Nephron (organoid): ENCODE measurements at regions not wholly inside any gene's neighbourhood (a gene's known extent, or its start where the extent isn't known, plus 50 kb on each side); places are given as distances from the start of the nearest gene placed in this dataset.
"Not testable (repeated sequence)": the region's sequence is repeated elsewhere in the genome, so short reads cannot be mapped to it uniquely, and the experiment has no call there.

ENCODE experiments used
- H3K27ac Mint-ChIP-seq, 3 experiments: 2 replicates each; pipeline ENCODE4 v1.8.0; 2020; ENCODE audit warnings: mixed read lengths in 3 of 3, mild to moderate bottlenecking in 2 of 3, moderate library complexity in 1 of 3
- H3K27me3 Mint-ChIP-seq: 2 replicates; pipeline ENCODE4 v1.8.0; 2021; ENCODE audit warnings: low read depth, mild to moderate bottlenecking, moderate library complexity, mixed read lengths
- H3K36me3 Mint-ChIP-seq: 2 replicates; pipeline ENCODE4 v1.8.0; 2020; ENCODE audit warnings: low read depth, mixed read lengths
- H3K4me1 Mint-ChIP-seq: 2 replicates; pipeline ENCODE4 v1.8.0; 2020; ENCODE audit warnings: mixed read lengths
- H3K4me3 Mint-ChIP-seq, 3 experiments: 2 replicates each; pipeline ENCODE4 v1.8.0; 2020; ENCODE audit warnings: mild to moderate bottlenecking in 3 of 3, mixed read lengths in 3 of 3, moderate library complexity in 2 of 3
- H3K9me3 Mint-ChIP-seq: 2 replicates; pipeline ENCODE4 v1.8.0; 2020; ENCODE audit warnings: mixed read lengths
- TF ChIP-seq, protein P1 (sequence below), 3 experiments: fragments of 200-600 bp; sonication (generic); IDR thresholded peaks; one replicate each; pipeline ENCODE4 v1.5.0; 2021; ENCODE audit warnings: antibody characterized with exemption in 3 of 3; ENCODE audit not compliant: unreplicated experiment in 3 of 3

DNA sequence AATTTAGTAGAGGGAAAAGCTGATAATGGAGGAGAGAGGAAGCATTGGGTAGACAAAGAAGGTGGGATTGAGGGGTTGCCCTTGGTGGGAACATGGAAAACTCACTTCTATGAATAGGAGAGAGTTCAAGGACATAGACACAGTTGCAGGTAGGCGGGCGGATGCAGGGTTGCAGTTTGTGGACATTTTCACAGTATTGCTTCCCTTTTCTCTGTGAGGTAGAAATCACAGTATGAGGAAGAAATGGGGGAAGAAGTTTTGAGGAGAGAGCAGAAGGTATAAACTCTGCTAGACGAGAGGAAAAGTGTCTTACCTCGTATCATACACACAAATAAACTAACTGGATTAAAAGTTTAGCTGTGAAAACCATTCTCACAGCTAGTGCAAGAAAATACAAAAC lies 200.7 kb upstream of the ECI2 start:
- TF ChIP-seq, protein P1, sequence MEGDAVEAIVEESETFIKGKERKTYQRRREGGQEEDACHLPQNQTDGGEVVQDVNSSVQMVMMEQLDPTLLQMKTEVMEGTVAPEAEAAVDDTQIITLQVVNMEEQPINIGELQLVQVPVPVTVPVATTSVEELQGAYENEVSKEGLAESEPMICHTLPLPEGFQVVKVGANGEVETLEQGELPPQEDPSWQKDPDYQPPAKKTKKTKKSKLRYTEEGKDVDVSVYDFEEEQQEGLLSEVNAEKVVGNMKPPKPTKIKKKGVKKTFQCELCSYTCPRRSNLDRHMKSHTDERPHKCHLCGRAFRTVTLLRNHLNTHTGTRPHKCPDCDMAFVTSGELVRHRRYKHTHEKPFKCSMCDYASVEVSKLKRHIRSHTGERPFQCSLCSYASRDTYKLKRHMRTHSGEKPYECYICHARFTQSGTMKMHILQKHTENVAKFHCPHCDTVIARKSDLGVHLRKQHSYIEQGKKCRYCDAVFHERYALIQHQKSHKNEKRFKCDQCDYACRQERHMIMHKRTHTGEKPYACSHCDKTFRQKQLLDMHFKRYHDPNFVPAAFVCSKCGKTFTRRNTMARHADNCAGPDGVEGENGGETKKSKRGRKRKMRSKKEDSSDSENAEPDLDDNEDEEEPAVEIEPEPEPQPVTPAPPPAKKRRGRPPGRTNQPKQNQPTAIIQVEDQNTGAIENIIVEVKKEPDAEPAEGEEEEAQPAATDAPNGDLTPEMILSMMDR (IDR thresholded peaks at IDR 0.05; ENCODE audit: unreplicated experiment in 3 of 3) = no peak
- Mint-ChIP-seq H3K36me3 (no peaks in the 10 kb centered on the region), H3K9me3 (peaks cover 13% of the 10 kb centered on the region), H3K27me3 (peaks cover 5% of the 10 kb centered on the region), H3K27ac (no peak overlapping the region), H3K4me1 (peaks cover 17% of the 10 kb centered on the region), H3K4me3 (no peak overlapping the region)

DNA sequence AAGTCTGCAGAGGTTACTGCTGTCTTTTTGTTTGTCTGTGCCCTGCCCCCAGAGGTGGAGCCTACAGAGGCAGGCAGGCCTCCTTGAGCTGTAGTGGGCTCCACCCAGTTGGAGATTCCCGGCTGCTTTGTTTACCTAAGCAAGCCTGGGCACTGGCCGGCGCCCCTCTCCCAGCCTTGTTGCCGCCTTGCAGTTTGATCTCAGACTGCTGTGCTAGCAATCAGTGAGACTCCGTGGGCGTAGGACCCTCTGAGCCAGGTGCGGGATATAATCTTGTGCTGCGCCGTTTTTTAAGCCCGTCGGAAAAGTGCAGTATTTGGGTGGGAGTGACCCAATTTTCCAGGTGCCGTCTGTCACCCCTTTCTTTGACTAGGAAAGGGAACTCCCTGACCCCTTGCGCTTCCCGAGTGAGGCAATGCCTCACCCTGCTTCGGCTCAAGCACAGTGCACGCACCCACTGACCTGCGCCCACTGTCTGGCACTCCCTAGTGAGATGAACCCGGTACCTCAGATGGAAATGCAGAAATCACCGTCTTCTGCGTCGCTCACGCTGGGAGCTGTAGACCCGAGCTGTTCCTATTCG lies 198.9 kb upstream of the ECI2 start:
- H3K36me3 Mint-ChIP-seq, H3K4me1 Mint-ChIP-seq, H3K27ac Mint-ChIP-seq, H3K4me3 Mint-ChIP-seq, H3K9me3 Mint-ChIP-seq, H3K27me3 Mint-ChIP-seq: not testable (repeated sequence)

DNA sequence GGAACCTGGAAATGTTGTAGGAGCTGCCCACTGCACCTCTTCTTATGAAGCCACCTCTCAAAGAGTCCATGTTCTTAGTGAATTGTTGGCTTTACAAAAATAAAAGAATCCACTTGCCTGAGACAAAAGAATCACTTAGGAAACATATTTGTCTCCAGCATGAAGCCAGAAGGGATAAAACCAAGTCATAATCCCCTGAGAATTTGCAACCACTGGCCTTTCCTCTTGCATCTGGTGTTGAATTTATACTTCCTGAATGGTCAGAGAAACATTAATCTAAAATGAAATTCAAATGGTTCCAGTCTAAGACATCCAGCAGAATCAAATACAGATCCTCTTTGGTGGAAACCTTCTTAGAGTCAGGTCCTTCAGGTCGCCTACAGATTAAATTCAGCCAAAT lies 192.5 kb upstream of the ECI2 start:
- Mint-ChIP-seq H3K36me3 (no peaks in the 10 kb centered on the region), H3K27ac (no peak overlapping the region), H3K9me3 (peaks cover 5% of the 10 kb centered on the region), H3K4me1 (peaks cover 8% of the 10 kb centered on the region), H3K4me3 (no peak overlapping the region), H3K27me3 (no peaks in the 10 kb centered on the region)
- TF ChIP-seq, protein P1 (IDR thresholded peaks at IDR 0.05; ENCODE audit: unreplicated experiment in 3 of 3) = no peak

DNA sequence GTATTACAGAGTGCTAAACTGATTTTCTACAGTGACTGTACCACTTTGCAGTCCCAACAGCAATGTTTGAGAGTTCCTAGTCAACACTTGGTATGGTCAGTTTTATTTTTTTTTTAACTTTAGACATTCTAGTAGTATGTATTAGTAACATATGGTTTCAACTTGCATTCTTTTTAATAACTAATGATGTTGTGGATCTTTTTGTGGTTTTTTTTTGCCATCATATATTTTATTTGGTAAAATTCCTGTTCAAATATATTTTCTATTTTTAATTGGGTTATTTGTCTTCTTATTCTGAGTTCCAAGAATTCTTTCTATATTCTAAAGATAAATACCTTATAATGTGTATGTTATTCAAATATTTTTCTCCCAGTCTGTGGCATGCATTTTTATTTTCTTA lies 189.4 kb upstream of the ECI2 start:
- Mint-ChIP-seq H3K4me1 (peaks cover 39% of the 10 kb centered on the region), H3K9me3 (peaks cover 5% of the 10 kb centered on the region), H3K36me3 (no peaks in the 10 kb centered on the region), H3K27me3 (no peaks in the 10 kb centered on the region), H3K27ac (no peak overlapping the region), H3K4me3 (no peak overlapping the region)
- TF ChIP-seq, protein P1 (IDR thresholded peaks at IDR 0.05; ENCODE audit: unreplicated experiment in 3 of 3) = no peak

DNA sequence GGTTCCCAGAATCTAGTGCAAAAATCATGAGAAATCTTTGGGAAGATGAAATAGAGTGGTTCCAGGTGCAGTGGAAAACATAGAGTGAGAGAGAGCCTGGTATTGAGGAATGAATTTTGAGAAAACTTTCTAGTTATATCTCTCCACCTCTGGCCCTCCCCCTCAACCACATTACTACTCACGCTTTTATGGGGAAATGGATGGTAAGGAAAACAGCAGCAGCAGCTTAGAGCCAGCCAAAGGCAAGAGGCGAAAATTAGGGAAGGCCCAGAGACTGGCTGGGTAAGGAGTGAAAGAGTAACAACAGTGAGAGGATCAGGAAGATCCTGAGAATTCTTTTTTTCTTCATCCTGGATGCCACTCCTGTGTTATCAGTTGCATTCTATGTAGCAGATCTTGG lies 187.9 kb upstream of the ECI2 start:
- TF ChIP-seq, protein P1 (IDR thresholded peaks at IDR 0.05; ENCODE audit: unreplicated experiment in 3 of 3) = no peak
- peaks cover 46% of the 10 kb centered on the region for H3K4me1 Mint-ChIP-seq
- H3K4me3 Mint-ChIP-seq = no peak overlapping the region
- peak overlapping the region in 1 of 3 experiments; percentile 54 for H3K27ac Mint-ChIP-seq
- H3K27me3 Mint-ChIP-seq = no peaks in the 10 kb centered on the region
- H3K36me3 Mint-ChIP-seq = no peaks in the 10 kb centered on the region
- H3K9me3 Mint-ChIP-seq = peaks cover 5% of the 10 kb centered on the region

DNA sequence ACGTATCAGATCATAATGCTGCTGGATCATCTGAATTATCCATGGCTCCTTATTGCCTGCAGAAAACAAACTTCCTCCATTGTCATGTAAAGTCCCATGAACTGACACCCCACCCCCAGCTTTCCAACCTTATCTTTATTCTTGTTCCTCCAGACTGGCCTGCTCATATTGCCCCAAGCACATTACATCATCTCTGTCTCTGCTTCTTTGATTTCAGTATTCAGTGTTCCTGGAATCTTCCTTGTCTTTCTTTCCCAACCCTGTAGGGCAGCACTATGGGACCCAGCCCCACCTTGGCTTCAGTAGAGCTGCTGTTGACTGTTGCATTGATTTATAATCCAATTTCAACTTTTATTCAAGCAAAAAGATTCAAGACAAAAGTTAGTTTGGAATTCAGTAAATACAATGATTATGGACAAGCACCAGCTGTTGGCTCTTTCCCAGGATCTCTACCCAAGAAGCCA lies 187.5 kb upstream of the ECI2 start:
- Mint-ChIP-seq H3K4me1 (peaks cover 51% of the 10 kb centered on the region), H3K4me3 (peak overlapping the region in 2 of 3 experiments; percentile 1 to 5), H3K36me3 (no peaks in the 10 kb centered on the region), H3K27me3 (no peaks in the 10 kb centered on the region), H3K9me3 (peaks cover 5% of the 10 kb centered on the region), H3K27ac (peak overlapping the region in 2 of 3 experiments; percentile 35 to 54)
- TF ChIP-seq, protein P1 (IDR thresholded peaks at IDR 0.05; ENCODE audit: unreplicated experiment in 3 of 3) = no peak
